GM18498 (cell line): ENCODE measurements at regions not wholly inside any gene's neighbourhood (a gene's known extent, or its start where the extent isn't known, plus 50 kb on each side); places are given as distances from the start of the nearest gene placed in this dataset.

Experiments
- ATAC-seq: cut with Tn5 transposase; IDR thresholded peaks from one replicate; pipeline ENCODE4 v1.9.1; 2021; ENCODE audit warnings: mild to moderate bottlenecking, moderate library complexity; ENCODE audit not compliant: unreplicated experiment

DNA sequence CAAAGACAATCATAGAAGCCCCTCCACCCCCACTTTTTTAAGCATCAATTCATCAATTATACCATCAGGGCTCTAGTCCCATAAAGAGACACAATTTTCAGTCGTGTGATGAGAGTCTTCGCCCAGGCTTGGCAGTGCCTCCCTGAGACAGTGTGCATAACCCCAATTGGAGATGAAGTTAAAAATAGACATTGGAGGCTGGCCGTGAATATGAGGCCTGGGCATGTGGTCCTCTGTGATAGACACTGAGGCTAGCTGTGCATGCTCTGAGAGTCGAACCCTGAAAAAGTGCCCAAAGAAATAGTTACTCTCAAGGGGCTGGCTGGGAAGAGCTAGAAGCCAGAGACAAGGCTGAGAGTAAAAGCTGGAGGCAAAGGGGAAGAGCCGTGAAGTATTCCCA lies 248.6 kb upstream of the NR4A3 start:
- no peak for ATAC-seq

- ATAC-seq = no peak
Measured at GRCh38 chr9:99573886-99574285, 247.8 kb upstream of the NR4A3 start.

DNA sequence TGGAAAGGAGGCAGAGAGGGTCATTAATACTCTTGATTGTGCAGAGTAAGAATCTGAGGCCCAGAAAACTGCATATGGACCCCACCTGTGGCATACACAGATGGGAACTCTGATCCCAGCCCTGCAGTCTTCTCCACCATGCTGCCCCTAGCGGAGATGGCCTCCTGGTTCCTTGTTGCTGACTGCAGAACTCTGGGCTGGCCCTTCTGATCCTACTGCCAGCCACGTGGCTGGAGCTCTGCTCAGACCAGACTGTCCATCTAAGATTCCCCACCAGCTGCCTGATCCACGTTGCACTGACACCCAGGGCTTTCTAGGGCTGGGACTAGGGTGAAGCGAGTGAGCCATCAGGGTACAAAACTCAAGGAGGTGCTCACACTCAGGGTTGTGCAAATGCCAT lies 245.7 kb upstream of the NR4A3 start:
- ATAC-seq = no peak

- no peak for ATAC-seq
Measured at GRCh38 chr9:99576876-99577275, 244.8 kb upstream of the NR4A3 start.

GRCh38 chr9:99577351-99577750 lies 244.3 kb upstream of the NR4A3 start:
- ATAC-seq = no peak

DNA sequence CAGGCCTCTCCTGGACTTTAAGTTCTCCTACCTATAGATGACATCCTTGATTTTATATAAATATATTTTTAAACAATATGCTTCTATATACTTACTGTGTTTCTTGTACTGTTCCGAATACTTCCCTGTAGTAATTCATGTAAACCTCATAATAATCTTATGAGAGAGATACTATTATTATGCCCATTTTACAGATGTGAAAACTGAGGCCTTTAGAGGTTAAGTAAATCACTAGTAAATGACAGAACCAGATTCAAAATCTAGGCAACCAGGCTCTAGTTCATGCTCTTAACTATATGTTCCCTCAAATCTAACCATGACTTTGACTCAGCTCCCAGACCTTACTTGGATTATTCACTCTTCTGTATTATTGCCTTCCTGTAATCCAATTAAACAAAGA lies 243.0 kb upstream of the NR4A3 start:
- ATAC-seq = no peak

- ATAC-seq = no peak
Measured at GRCh38 chr9:99579964-99580363, 241.7 kb upstream of the NR4A3 start.

DNA sequence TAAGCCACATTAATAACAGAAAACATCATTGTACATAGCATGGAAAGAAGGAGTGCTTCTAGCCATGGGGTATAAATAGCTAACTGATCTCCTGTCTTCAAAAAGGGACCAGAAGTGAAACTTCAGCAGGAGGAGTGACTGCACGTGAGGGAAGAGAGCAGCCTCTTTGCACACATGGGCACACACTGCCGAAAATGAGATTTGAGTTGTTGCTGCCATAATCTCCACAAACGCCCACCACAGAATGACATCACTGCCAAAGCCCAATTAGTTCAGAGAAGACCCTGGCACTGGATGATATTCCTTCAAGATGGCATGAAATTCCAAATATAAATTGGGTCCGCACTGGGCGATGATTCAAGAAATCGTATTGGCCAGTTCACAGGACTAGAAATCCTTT lies 238.9 kb upstream of the NR4A3 start:
- no peak for ATAC-seq

DNA sequence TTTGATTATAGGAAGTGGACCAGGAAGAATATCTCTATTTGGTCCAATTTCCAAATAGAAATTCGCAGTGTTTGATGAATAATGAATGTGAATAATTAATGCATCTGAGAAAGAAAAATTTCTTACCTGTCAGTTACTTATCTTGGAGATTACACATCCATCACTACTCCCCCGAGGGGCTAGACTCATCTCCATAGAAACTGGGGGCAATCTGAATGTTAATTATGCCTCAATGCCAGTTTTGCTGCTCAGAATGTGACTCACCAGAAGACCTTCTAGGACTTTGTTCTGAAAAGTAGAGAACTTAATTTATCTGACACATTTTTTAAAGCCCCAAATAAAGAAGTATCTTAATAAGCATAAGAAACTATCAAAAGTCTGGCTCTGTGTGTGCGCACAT lies 233.4 kb upstream of the NR4A3 start:
- ATAC-seq = no peak

- no peak for ATAC-seq
Measured at GRCh38 chr9:99588747-99589146, 232.9 kb upstream of the NR4A3 start.

- ATAC-seq = no peak
Measured at GRCh38 chr9:99590410-99590809, 231.3 kb upstream of the NR4A3 start.

GRCh38 chr9:99590840-99591239 lies 230.8 kb upstream of the NR4A3 start:
- no peak for ATAC-seq

DNA sequence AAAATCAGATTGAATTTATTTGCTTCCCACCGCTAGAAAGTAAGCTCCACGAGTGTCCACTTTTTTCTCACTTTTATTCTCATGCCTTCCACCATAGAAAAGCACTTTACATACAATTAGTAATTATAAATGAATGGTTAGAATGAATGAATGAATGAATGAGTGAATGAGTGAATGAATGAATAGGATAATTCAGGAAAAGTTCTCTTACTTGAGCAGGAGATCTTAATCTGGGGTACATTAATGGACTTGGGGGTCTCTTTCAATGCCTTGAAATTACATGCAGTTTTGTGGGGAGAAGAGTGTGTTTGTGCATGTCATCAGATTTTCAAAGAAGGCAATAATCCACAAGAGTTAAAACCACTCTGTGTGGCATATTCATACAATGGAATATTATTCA lies 229.9 kb upstream of the NR4A3 start:
- no peak for ATAC-seq

- peak; percentile 50 for ATAC-seq
Measured at GRCh38 chr9:99592834-99593574, 228.7 kb upstream of the NR4A3 start.

DNA sequence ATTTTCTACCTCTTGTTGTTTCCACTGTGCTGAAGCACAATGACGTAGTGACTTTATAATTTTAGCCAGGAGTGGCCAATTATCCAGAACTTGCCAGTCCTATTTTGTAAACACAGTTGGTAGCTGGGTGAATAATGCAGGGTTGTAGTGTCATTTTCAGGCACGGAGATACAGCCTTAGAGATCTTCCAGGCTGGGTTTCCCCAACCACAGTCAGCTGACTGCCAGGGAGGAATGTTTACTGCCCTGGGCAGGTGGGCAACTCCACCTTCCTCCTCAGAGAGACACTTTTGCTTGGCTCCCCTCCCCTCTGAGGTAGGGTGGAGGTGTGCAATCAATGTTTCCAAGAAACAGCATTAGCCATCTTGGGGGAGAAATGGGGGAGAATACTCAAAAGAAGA lies 228.1 kb upstream of the NR4A3 start:
- ATAC-seq = peak; percentile 29

GRCh38 chr9:99594056-99594780 lies 227.5 kb upstream of the NR4A3 start:
- ATAC-seq = no peak

GRCh38 chr9:99595796-99596195 lies 225.9 kb upstream of the NR4A3 start:
- peak; percentile 62 for ATAC-seq

- no peak for ATAC-seq
Measured at GRCh38 chr9:99601571-99602111, 220.0 kb upstream of the NR4A3 start.

- no peak for ATAC-seq
Measured at GRCh38 chr9:99602854-99603253, 218.8 kb upstream of the NR4A3 start.

DNA sequence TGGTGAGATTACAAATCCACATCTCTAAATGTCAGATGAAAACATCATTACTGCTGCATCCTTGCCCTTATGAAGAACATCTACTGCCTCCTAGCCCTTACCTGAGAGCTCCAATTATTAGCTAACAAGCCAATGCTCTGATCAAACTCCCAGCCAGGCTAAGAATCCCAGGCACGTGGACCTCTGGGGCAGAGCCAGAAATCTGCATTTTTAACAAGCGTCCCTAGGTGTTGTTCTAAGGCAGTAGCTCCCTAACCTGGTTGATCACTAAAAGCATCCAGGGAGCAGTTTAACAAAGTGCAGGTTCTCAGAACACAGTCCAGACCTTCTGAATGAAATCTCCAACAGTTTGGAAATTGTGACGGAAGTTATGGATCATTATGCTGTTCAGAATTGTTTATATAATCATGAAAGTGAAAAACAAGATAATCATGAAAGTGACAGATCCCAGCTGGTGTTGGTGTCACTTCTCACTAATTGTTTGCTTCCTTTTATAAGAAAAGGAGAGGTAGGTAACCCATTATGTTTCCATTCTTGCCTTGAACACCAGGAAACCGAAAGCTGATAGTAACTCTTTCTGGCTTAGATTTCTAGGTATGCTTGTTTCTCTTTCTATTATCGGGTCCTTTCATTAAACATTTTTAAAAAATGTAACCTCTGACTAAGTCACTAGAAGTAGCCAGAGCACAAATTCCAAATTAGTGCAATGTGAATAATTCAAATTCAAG lies 216.5 kb upstream of the NR4A3 start:
- peak; percentile 66 for ATAC-seq

DNA sequence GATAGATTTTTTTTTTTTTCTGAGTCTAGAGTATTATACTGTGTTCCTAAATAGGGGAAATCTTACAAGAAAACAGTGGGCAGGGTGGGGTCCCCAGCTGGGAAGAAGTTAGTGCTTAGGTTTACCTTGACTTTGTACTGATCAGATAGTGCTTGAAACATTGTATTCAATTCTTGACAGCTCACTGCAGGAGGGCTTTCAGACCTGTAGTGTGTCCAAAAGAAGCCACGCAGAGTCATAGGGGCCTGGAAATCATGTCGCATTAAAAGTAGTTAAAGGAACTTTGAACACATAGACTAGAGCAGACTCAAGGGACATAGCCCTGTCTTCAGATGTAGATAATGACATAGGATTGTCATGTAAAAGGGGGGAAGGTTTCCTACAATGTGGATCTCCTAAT lies 215.4 kb upstream of the NR4A3 start:
- ATAC-seq = no peak

GRCh38 chr9:99606957-99607356 lies 214.7 kb upstream of the NR4A3 start:
- no peak for ATAC-seq
